GM23338 (cell line): ENCODE measurements at regions not wholly inside any gene's neighbourhood (a gene's known extent, or its start where the extent isn't known, plus 50 kb on each side); places are given as distances from the start of the nearest gene placed in this dataset.

Experiments used
- ATAC-seq: fragments of 200-7000 bp; cut with Tn5 transposase; 3 replicates; pipeline ENCODE4 v1.9.1; 2020
- DNase-seq: peaks from one replicate; pipeline ENCODE4 v3.0.0-alpha.2; 2015; ENCODE audit warnings: low spot score
- H2AFZ ChIP-seq: fragments of 200-600 bp; sonication (generic); 2 replicates; pipeline ENCODE4 v1.8.0; 2016; ENCODE audit warnings: antibody characterized with exemption, mild to moderate bottlenecking, moderate library complexity
- H3F3A ChIP-seq: fragments of 200-600 bp; sonication (generic); replicated peaks from 2 replicates; pipeline ENCODE4 v1.8.0; 2017; ENCODE audit warnings: antibody characterized with exemption, mixed run types, low read depth
- H3K27ac ChIP-seq: fragments of 200-600 bp; sonication (generic); 2 replicates; pipeline ENCODE4 v1.6.1; 2016; ENCODE audit warnings: low read depth
- H3K27me3 ChIP-seq: fragments of 200-600 bp; sonication (generic); 2 replicates; pipeline ENCODE4 v1.8.0; 2016; ENCODE audit warnings: mild to moderate bottlenecking, mixed run types, moderate library complexity; ENCODE audit not compliant: insufficient read depth
- H3K36me3 ChIP-seq: fragments of 200-600 bp; sonication (generic); 2 replicates; pipeline ENCODE4 v1.8.0; 2016; ENCODE audit warnings: mild to moderate bottlenecking; ENCODE audit not compliant: insufficient read depth
- H3K4me1 ChIP-seq: fragments of 200-600 bp; sonication (generic); 2 replicates; pipeline ENCODE4 v1.8.0; 2016; ENCODE audit warnings: mild to moderate bottlenecking, moderate library complexity; ENCODE audit not compliant: insufficient read depth
- H3K4me2 ChIP-seq: fragments of 200-600 bp; sonication (generic); 2 replicates; pipeline ENCODE4 v1.7.1; 2017; ENCODE audit warnings: mixed run types
- H3K4me3 ChIP-seq: fragments of 200-600 bp; sonication (generic); 2 replicates; pipeline ENCODE4 v1.6.1; 2016; ENCODE audit warnings: mixed run types
- H3K79me2 ChIP-seq: fragments of 200-600 bp; sonication (generic); replicated peaks from 2 replicates; pipeline ENCODE4 v1.8.0; 2017; ENCODE audit warnings: mild to moderate bottlenecking; ENCODE audit not compliant: insufficient read depth
- H3K9me2 ChIP-seq: fragments of 200-600 bp; sonication (generic); 2 replicates; pipeline ENCODE4 v1.8.0; 2017; ENCODE audit not compliant: insufficient read depth
- H4K20me1 ChIP-seq: fragments of 200-600 bp; sonication (generic); replicated peaks from 2 replicates; pipeline ENCODE4 v1.8.0; 2017; ENCODE audit warnings: mild to moderate bottlenecking; ENCODE audit not compliant: insufficient read depth
- H3K27ac Mint-ChIP-seq: 2 replicates; pipeline ENCODE4 v1.8.0; 2020; ENCODE audit warnings: inconsistent platforms, mild to moderate bottlenecking, moderate library complexity, mixed read lengths
- H3K27me3 Mint-ChIP-seq: 3 replicates; pipeline ENCODE4 v1.8.0; 2022; ENCODE audit warnings: low read depth, mild to moderate bottlenecking, moderate library complexity, mixed read lengths, inconsistent platforms; ENCODE audit not compliant: insufficient read depth, poor library complexity
- H3K36me3 Mint-ChIP-seq: 3 replicates; pipeline ENCODE4 v1.8.0; 2021; ENCODE audit warnings: low read depth, mild to moderate bottlenecking, inconsistent platforms, moderate library complexity, mixed read lengths
- H3K4me1 Mint-ChIP-seq: 3 replicates; pipeline ENCODE4 v1.8.0; 2020; ENCODE audit warnings: mild to moderate bottlenecking, inconsistent platforms, mixed read lengths
- H3K4me3 Mint-ChIP-seq: 3 replicates; pipeline ENCODE4 v1.8.0; 2021; ENCODE audit warnings: moderate library complexity, mild to moderate bottlenecking, inconsistent platforms, mixed read lengths
- H3K9me3 Mint-ChIP-seq: 3 replicates; pipeline ENCODE4 v1.8.0; 2020; ENCODE audit warnings: moderate library complexity, mild to moderate bottlenecking, inconsistent platforms, mixed read lengths
- CREB1 ChIP-seq: fragments of 250-450 bp; sonication (Bioruptor Pico); IDR thresholded peaks from 2 replicates; pipeline ENCODE4 v1.5.0; 2020; ENCODE audit warnings: low read depth, mild to moderate bottlenecking, moderate library complexity
- EZH2 ChIP-seq: fragments of 200-600 bp; sonication (generic); IDR thresholded peaks from one replicate; pipeline ENCODE4 v1.8.0; 2017; ENCODE audit warnings: antibody characterized with exemption, mild to moderate bottlenecking, low read depth; ENCODE audit not compliant: unreplicated experiment
- EZH2phosphoT487 ChIP-seq: fragments of 200-600 bp; sonication (generic); IDR thresholded peaks from one replicate; pipeline ENCODE4 v1.8.1; 2018; ENCODE audit warnings: antibody characterized with exemption; ENCODE audit not compliant: unreplicated experiment
- JUNB ChIP-seq: IDR thresholded peaks from one replicate; pipeline ENCODE4 v1.6.1; 2016; ENCODE audit warnings: antibody characterized with exemption; ENCODE audit not compliant: unreplicated experiment
- NANOG ChIP-seq: IDR thresholded peaks from 2 replicates; pipeline ENCODE4 v1.6.1; 2016; ENCODE audit warnings: antibody characterized with exemption, borderline replicate concordance
- POLR2AphosphoS5 ChIP-seq: IDR thresholded peaks from 2 replicates; pipeline ENCODE4 v1.6.1; 2016; ENCODE audit warnings: antibody characterized with exemption, low read depth
- STAT1 ChIP-seq: IDR thresholded peaks from one replicate; pipeline ENCODE4 v1.6.1; 2016; ENCODE audit warnings: antibody characterized with exemption; ENCODE audit not compliant: unreplicated experiment
- TF ChIP-seq, protein P1 (sequence below): IDR thresholded peaks from 2 replicates; pipeline ENCODE4 v1.6.1; 2016; ENCODE audit warnings: antibody characterized with exemption
- TF ChIP-seq, protein P2 (sequence below), 2 experiments: fragments of 200-600 bp in 1 of 2; sonication (generic) in 1 of 2; conservative IDR thresholded peaks; 2 replicates each; pipeline versions ENCODE4 v1.5.1 to v1.6.1; 2016 to 2017; ENCODE audit warnings: antibody characterized with exemption in 2 of 2, low read depth in 2 of 2, mild to moderate bottlenecking in 2 of 2, moderate library complexity in 1 of 2

DNA sequence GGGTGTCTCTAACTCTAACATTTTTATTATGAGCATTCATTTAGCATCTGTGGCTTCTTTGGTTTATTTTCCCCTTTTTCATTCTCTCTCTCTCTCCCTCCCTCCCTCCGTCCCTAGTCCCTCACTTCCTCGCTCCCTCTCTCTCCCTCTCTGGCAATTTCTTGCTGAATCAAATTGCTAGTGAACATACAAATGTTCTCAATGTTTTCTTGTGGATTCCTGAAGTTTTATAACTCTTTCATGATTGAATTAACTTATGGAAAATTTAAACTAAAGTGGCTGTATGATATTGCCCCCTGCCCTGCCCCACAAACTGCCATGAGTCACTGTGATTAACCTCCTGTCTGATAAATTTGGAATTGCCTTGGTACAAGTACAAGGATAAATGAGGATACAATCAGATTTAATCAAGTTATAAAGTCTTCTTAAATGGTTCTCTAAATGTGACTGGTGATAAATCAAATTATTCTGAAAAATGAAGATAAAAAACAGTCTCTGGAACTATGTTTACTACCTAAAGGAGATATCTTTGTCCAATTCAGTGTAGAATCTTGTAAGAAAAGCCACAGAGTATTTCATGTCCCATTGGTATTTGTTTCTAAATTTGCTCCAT, 143.0 kb upstream of the PDGFD start:
- Histone ChIP-seq H3K36me3 (no peaks in the 10 kb centered on the region), H2AFZ (no peak overlapping the region), H3F3A (no peaks in the 10 kb centered on the region), H3K4me1 (no peaks in the 10 kb centered on the region), H3K79me2 (no peaks in the 10 kb centered on the region), H4K20me1 (no peaks in the 10 kb centered on the region), H3K4me3 (no peak overlapping the region), H3K9me2 (no peaks in the 10 kb centered on the region), H3K27ac (no peak overlapping the region), H3K27me3 (no peaks in the 10 kb centered on the region), H3K4me2 (no peak overlapping the region)
- DNase-seq = no peak
- H3K27ac Mint-ChIP-seq = no peak overlapping the region
- ATAC-seq = no peak
- H3K4me3 Mint-ChIP-seq = no peak overlapping the region
- H3K9me3 Mint-ChIP-seq = no peaks in the 10 kb centered on the region
- H3K36me3 Mint-ChIP-seq = no peaks in the 10 kb centered on the region
- H3K4me1 Mint-ChIP-seq = no peaks in the 10 kb centered on the region
- H3K27me3 Mint-ChIP-seq = no peaks in the 10 kb centered on the region
- TF ChIP-seq NANOG = no peak

DNA sequence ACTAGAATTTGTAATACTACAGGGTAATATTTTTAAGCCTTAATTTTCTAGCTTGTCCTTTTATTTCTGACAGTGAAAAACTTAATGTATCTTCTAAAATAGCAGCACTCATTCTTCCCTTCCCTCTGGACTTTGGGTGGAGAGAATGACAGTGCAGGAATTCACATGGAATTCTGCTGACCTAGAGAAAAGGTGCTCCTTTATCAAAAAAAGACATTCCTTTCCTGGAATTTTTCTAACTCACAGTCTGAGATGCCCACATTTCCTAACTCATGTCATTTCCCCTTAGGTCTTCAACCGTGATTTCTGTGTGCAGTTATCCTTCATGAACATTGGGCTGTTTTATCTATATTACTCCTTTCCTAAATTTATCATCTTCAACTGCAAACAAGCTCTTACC, 137.8 kb upstream of the PDGFD start:
- no peak for TF ChIP-seq JUNB
- TF ChIP-seq, protein P1, sequence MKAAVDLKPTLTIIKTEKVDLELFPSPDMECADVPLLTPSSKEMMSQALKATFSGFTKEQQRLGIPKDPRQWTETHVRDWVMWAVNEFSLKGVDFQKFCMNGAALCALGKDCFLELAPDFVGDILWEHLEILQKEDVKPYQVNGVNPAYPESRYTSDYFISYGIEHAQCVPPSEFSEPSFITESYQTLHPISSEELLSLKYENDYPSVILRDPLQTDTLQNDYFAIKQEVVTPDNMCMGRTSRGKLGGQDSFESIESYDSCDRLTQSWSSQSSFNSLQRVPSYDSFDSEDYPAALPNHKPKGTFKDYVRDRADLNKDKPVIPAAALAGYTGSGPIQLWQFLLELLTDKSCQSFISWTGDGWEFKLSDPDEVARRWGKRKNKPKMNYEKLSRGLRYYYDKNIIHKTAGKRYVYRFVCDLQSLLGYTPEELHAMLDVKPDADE = no peak
- no peak for TF ChIP-seq POLR2AphosphoS5
- TF ChIP-seq EZH2phosphoT487 = no peak
- TF ChIP-seq CREB1 (CRISPR knock-in tag) = no peak
- no peak for TF ChIP-seq STAT1
- no peak for TF ChIP-seq EZH2
- no peak for TF ChIP-seq NANOG
- TF ChIP-seq, protein P2, sequence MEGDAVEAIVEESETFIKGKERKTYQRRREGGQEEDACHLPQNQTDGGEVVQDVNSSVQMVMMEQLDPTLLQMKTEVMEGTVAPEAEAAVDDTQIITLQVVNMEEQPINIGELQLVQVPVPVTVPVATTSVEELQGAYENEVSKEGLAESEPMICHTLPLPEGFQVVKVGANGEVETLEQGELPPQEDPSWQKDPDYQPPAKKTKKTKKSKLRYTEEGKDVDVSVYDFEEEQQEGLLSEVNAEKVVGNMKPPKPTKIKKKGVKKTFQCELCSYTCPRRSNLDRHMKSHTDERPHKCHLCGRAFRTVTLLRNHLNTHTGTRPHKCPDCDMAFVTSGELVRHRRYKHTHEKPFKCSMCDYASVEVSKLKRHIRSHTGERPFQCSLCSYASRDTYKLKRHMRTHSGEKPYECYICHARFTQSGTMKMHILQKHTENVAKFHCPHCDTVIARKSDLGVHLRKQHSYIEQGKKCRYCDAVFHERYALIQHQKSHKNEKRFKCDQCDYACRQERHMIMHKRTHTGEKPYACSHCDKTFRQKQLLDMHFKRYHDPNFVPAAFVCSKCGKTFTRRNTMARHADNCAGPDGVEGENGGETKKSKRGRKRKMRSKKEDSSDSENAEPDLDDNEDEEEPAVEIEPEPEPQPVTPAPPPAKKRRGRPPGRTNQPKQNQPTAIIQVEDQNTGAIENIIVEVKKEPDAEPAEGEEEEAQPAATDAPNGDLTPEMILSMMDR (conservative IDR thresholded peaks at IDR 0.05; ENCODE audit: low read depth in 2 of 2) = no peak
- Histone ChIP-seq H3K79me2 (no peaks in the 10 kb centered on the region), H3K4me3 (no peak overlapping the region), H4K20me1 (no peaks in the 10 kb centered on the region), H3K4me1 (no peaks in the 10 kb centered on the region), H2AFZ (no peak overlapping the region), H3F3A (no peaks in the 10 kb centered on the region), H3K36me3 (no peaks in the 10 kb centered on the region), H3K27me3 (no peaks in the 10 kb centered on the region), H3K27ac (no peak overlapping the region), H3K9me2 (no peaks in the 10 kb centered on the region), H3K4me2 (no peak overlapping the region)
- Mint-ChIP-seq H3K36me3 (no peaks in the 10 kb centered on the region), H3K9me3 (no peaks in the 10 kb centered on the region), H3K4me1 (no peaks in the 10 kb centered on the region), H3K4me3 (no peak overlapping the region), H3K27ac (peak overlapping the region; percentile 80), H3K27me3 (no peaks in the 10 kb centered on the region)
- DNase-seq (peak; percentile 36), ATAC-seq (no peak)
